H9 (cell line): ENCODE measurements at regions not wholly inside any gene's neighbourhood (a gene's known extent, or its start where the extent isn't known, plus 50 kb on each side); places are given as distances from the start of the nearest gene placed in this dataset.

Source experiments
- DNase-seq: peaks from one replicate; pipeline ENCODE4 v3.0.0-alpha.2; 2017
- H2AFZ ChIP-seq: one replicate; pipeline ENCODE4 v1.6.1; 2013; ENCODE audit warnings: mild to moderate bottlenecking, low read length, control low read depth, moderate library complexity
- H2AK5ac ChIP-seq: 2 replicates; pipeline ENCODE4 v1.6.1; 2013; ENCODE audit warnings: low read length, control low read depth, mixed read lengths; ENCODE audit not compliant: insufficient read length
- H2BK120ac ChIP-seq: one replicate; pipeline ENCODE4 v1.6.1; 2013; ENCODE audit warnings: low read depth, mild to moderate bottlenecking, low read length, control low read depth, inconsistent platforms; ENCODE audit not compliant: poor library complexity, severe bottlenecking
- H2BK12ac ChIP-seq: 2 replicates; pipeline ENCODE4 v1.6.1; 2013; ENCODE audit warnings: low read length, control low read depth, mixed read lengths, low read depth; ENCODE audit not compliant: insufficient read length
- H2BK15ac ChIP-seq: 2 replicates; pipeline ENCODE4 v1.6.1; 2013; ENCODE audit warnings: low read depth, low read length, control low read depth
- H2BK20ac ChIP-seq: one replicate; pipeline ENCODE4 v1.6.1; 2013; ENCODE audit warnings: low read depth, mild to moderate bottlenecking, low read length, control low read depth, inconsistent platforms; ENCODE audit not compliant: poor library complexity, severe bottlenecking
- H2BK5ac ChIP-seq: 2 replicates; pipeline ENCODE4 v1.6.1; 2013; ENCODE audit warnings: low read length, control low read depth, mixed read lengths; ENCODE audit not compliant: insufficient read length
- H3K14ac ChIP-seq: 2 replicates; pipeline ENCODE4 v1.6.1; 2013; ENCODE audit warnings: low read length, control low read depth; ENCODE audit not compliant: insufficient read depth
- H3K18ac ChIP-seq: 2 replicates; pipeline ENCODE4 v1.6.1; 2013; ENCODE audit warnings: low read depth, mild to moderate bottlenecking, mixed read lengths, low read length, control low read depth; ENCODE audit not compliant: insufficient read length
- H3K23ac ChIP-seq: 2 replicates; pipeline ENCODE4 v1.6.1; 2013; ENCODE audit warnings: low read length, control low read depth, mixed read lengths, low read depth; ENCODE audit not compliant: insufficient read length
- H3K23me2 ChIP-seq: 2 replicates; pipeline ENCODE4 v1.6.1; 2013; ENCODE audit warnings: low read depth, mild to moderate bottlenecking, mixed read lengths, low read length, control low read depth; ENCODE audit not compliant: insufficient read length, poor library complexity, severe bottlenecking
- H3K27ac ChIP-seq: 2 replicates; pipeline ENCODE4 v1.5.1; 2013; ENCODE audit warnings: low read length, control low read depth, mixed read lengths, low read depth; ENCODE audit not compliant: insufficient read length
- H3K27me3 ChIP-seq: 2 replicates; pipeline ENCODE4 v1.6.1; 2013; ENCODE audit warnings: low read length, control low read depth, inconsistent platforms; ENCODE audit not compliant: insufficient read depth
- H3K4ac ChIP-seq: 2 replicates; pipeline ENCODE4 v1.6.1; 2013; ENCODE audit warnings: low read depth, mild to moderate bottlenecking, control low read depth, inconsistent platforms, low read length, moderate library complexity
- H3K4me1 ChIP-seq: 2 replicates; pipeline ENCODE4 v1.6.1; 2013; ENCODE audit warnings: low read length, control low read depth, inconsistent platforms; ENCODE audit not compliant: insufficient read depth
- H3K4me2 ChIP-seq: 2 replicates; pipeline ENCODE4 v1.6.1; 2013; ENCODE audit warnings: low read length, control low read depth, mixed read lengths; ENCODE audit not compliant: insufficient read length, insufficient read depth
- H3K56ac ChIP-seq: 2 replicates; pipeline ENCODE4 v1.6.1; 2013; ENCODE audit warnings: low read depth, mild to moderate bottlenecking, mixed read lengths, low read length, control low read depth; ENCODE audit not compliant: insufficient read length
- H3K79me1 ChIP-seq: 2 replicates; pipeline ENCODE4 v1.6.1; 2013; ENCODE audit warnings: low read depth, mild to moderate bottlenecking, moderate library complexity, low read length, control low read depth, inconsistent platforms; ENCODE audit not compliant: insufficient read depth, poor library complexity, severe bottlenecking
- H3K79me2 ChIP-seq: 2 replicates; pipeline ENCODE4 v1.6.1; 2013; ENCODE audit warnings: low read length, control low read depth, inconsistent platforms; ENCODE audit not compliant: insufficient read depth
- H3K9ac ChIP-seq: 2 replicates; pipeline ENCODE4 v1.6.1; 2013; ENCODE audit warnings: low read length, control low read depth, mixed read lengths; ENCODE audit not compliant: insufficient read length; ENCODE audit errors: extremely low read depth
- H3K9me3 ChIP-seq: one replicate; pipeline ENCODE4 v1.6.1; 2013; ENCODE audit warnings: low read depth, low read length, inconsistent platforms; ENCODE audit not compliant: control insufficient read depth
- H3T11ph ChIP-seq: one replicate; pipeline ENCODE4 v1.6.1; 2013; ENCODE audit warnings: mild to moderate bottlenecking, low read length, control low read depth, inconsistent platforms
- H4K20me1 ChIP-seq: one replicate; pipeline ENCODE4 v1.6.1; 2013; ENCODE audit not compliant: control insufficient read depth, insufficient read length, insufficient read depth
- H4K5ac ChIP-seq: 2 replicates; pipeline ENCODE4 v1.6.1; 2013; ENCODE audit warnings: low read depth, mild to moderate bottlenecking, mixed read lengths, low read length, control low read depth; ENCODE audit not compliant: insufficient read length
- H4K8ac ChIP-seq: replicated peaks from 2 replicates; pipeline ENCODE4 v1.6.1; 2013; ENCODE audit warnings: low read length, control low read depth, mixed read lengths, low read depth; ENCODE audit not compliant: insufficient read length
- H4K91ac ChIP-seq: 2 replicates; pipeline ENCODE4 v1.6.1; 2013; ENCODE audit warnings: low read depth, mild to moderate bottlenecking, moderate library complexity, mixed read lengths, low read length, control low read depth; ENCODE audit not compliant: insufficient read length
- H3K27ac Mint-ChIP-seq, 3 experiments: 2 replicates in 2 of 3; 3 replicates in 1 of 3; pipeline ENCODE4 v1.8.0; 2020 to 2021; ENCODE audit warnings: mixed read lengths in 3 of 3, mild to moderate bottlenecking in 1 of 3, moderate library complexity in 1 of 3
- H3K27me3 Mint-ChIP-seq: 2 replicates; pipeline ENCODE4 v1.8.0; 2021; ENCODE audit warnings: low read depth, mild to moderate bottlenecking, moderate library complexity, mixed read lengths
- H3K36me3 Mint-ChIP-seq, 3 experiments: 2 replicates in 2 of 3; 3 replicates in 1 of 3; pipeline ENCODE4 v1.8.0; 2020 to 2021; ENCODE audit warnings: low read depth in 3 of 3, mixed read lengths in 3 of 3; ENCODE audit not compliant: insufficient read depth in 1 of 3
- H3K4me1 Mint-ChIP-seq, 2 experiments: 2 replicates each; pipeline ENCODE4 v1.8.0; 2020; ENCODE audit warnings: mixed read lengths in 2 of 2
- H3K4me3 Mint-ChIP-seq, 2 experiments: 2 replicates in 1 of 2; 3 replicates in 1 of 2; pipeline ENCODE4 v1.8.0; 2020 to 2021; ENCODE audit warnings: mild to moderate bottlenecking in 2 of 2, mixed read lengths in 2 of 2, moderate library complexity in 1 of 2
- H3K9me3 Mint-ChIP-seq, 2 experiments: 2 replicates in 1 of 2; 3 replicates in 1 of 2; pipeline ENCODE4 v1.8.0; 2020; ENCODE audit warnings: mild to moderate bottlenecking in 2 of 2, mixed read lengths in 2 of 2, moderate library complexity in 1 of 2
- WGBS: extraction: QIAGEN DNeasy Blood & Tissue Kit; methylation state at CpG from one replicate; pipeline ENCODE4 v1.1.7; 2013; ENCODE audit warnings: missing lambda C conversion rate, low lambda C conversion rate, mixed read lengths; ENCODE audit not compliant: insufficient read length; ENCODE audit errors: extremely low coverage; 5-methylcytosine and 5-hydroxymethylcytosine counted together
- TF ChIP-seq, protein P1 (sequence below): fragments of 200-600 bp; sonication (generic); conservative IDR thresholded peaks from 3 replicates; pipeline ENCODE4 v1.8.0; 2021; ENCODE audit warnings: antibody characterized with exemption, mild to moderate bottlenecking

DNA sequence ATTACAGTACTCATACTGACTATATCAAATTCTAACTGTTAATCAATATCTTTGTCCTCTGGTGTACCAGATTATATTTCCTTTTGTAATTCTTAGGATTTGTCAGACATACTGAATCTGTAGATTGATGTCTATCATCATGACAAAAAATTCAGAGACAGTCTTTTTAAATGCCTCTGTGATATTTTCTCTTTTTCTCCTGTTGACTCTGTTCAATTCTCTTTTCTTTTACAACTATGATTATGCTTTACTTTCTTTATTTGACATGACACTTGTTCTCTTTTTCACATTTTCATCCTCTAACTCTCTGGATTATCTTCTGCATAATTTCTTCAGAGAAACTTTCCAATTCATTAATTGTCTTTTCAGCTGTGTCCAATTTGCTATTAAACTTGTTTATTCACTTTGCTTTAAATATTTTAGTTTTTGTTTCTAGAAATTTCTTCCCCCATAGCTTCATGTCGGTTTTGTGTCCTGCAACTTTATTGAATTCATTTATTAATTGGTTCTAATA lies 153.6 kb downstream of the PFKFB3 start:
- H3K9me3 ChIP-seq: no peaks in the 10 kb centered on the region
- H2AK5ac ChIP-seq: no peak overlapping the region
- no peak overlapping the region for H3K9ac ChIP-seq
- H3K9me3 Mint-ChIP-seq: peaks cover 26 to 38% of the 10 kb centered on the region in 2 experiments
- no peak overlapping the region for H2BK15ac ChIP-seq
- H4K5ac ChIP-seq: no peak overlapping the region
- H3T11ph ChIP-seq: no peak overlapping the region
- H4K91ac ChIP-seq: no peak overlapping the region
- no peak for DNase-seq
- H3K4me1 Mint-ChIP-seq: peaks cover 7 to 10% of the 10 kb centered on the region in 2 experiments
- H2BK120ac ChIP-seq: no peak overlapping the region
- no peak overlapping the region for H2AFZ ChIP-seq
- peaks cover 6 to 41% (median 12%) of the 10 kb centered on the region in 3 experiments; a peak in 6 of 7 replicates for H3K36me3 Mint-ChIP-seq
- H3K27ac ChIP-seq: no peak overlapping the region
- no peak overlapping the region for H3K18ac ChIP-seq
- TF ChIP-seq, protein P1, sequence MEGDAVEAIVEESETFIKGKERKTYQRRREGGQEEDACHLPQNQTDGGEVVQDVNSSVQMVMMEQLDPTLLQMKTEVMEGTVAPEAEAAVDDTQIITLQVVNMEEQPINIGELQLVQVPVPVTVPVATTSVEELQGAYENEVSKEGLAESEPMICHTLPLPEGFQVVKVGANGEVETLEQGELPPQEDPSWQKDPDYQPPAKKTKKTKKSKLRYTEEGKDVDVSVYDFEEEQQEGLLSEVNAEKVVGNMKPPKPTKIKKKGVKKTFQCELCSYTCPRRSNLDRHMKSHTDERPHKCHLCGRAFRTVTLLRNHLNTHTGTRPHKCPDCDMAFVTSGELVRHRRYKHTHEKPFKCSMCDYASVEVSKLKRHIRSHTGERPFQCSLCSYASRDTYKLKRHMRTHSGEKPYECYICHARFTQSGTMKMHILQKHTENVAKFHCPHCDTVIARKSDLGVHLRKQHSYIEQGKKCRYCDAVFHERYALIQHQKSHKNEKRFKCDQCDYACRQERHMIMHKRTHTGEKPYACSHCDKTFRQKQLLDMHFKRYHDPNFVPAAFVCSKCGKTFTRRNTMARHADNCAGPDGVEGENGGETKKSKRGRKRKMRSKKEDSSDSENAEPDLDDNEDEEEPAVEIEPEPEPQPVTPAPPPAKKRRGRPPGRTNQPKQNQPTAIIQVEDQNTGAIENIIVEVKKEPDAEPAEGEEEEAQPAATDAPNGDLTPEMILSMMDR: no peak
- H3K79me2 ChIP-seq: no peaks in the 10 kb centered on the region
- H2BK20ac ChIP-seq: no peak overlapping the region
- no peaks in the 10 kb centered on the region for H3K27me3 ChIP-seq
- H3K27me3 Mint-ChIP-seq: no peaks in the 10 kb centered on the region; the same call in 1 of the 2 replicates
- H3K4ac ChIP-seq: no peak overlapping the region
- H3K23ac ChIP-seq: no peak overlapping the region
- H3K56ac ChIP-seq: no peak overlapping the region
- no peak overlapping the region for H3K4me2 ChIP-seq
- H3K79me1 ChIP-seq: no peaks in the 10 kb centered on the region
- no peak overlapping the region for H2BK5ac ChIP-seq
- no peaks in the 10 kb centered on the region for H3K4me1 ChIP-seq
- H3K4me3 Mint-ChIP-seq: no peak overlapping the region
- H2BK12ac ChIP-seq: no peak overlapping the region
- no peak overlapping the region for H4K8ac ChIP-seq
- WGBS: no CpG with 5 or more reads among the region's 1 CpG
- no peak overlapping the region for H3K27ac Mint-ChIP-seq
- H4K20me1 ChIP-seq: no peaks in the 10 kb centered on the region
- no peaks in the 10 kb centered on the region for H3K23me2 ChIP-seq
- H3K14ac ChIP-seq: no peak overlapping the region
